ENCODE measurements at regions not wholly inside any gene's neighbourhood (a gene's known extent, or its start where the extent isn't known, plus 50 kb on each side); places are given as distances from the start of the nearest gene placed in this dataset.
"Not testable (repeated sequence)": the region's sequence is repeated elsewhere in the genome, so short reads cannot be mapped to it uniquely, and the experiment has no call there.

DNA sequence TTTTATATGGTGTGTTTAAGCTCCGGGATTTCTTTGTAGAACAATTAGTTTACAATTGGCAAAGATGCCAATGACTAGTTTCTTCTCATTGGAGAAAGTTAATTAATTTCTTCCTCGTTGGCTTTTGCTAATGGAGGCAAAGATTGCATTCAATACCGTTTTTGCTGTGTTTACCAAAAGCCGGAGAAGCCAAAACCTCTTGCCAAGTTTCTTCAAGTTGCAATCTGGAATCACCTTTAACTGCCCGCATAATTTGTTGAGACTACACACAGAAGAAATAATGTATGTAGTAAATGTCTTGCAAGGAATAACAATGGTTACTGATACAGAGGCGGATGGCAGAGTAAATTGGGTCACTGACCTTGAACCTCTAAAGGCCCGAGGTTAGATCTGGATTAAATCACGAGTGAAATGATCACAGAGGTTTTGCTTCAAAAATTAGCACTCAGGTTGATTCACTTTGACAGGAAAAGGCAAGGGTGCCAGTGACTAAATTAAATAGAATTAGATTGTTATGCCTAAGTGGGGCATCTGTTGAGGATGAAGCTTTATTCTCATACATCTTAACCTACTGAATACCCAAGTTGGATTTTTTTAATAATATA lies 732.1 kb upstream of the NR2F2 start:
- DNase-seq = no peak

DNA sequence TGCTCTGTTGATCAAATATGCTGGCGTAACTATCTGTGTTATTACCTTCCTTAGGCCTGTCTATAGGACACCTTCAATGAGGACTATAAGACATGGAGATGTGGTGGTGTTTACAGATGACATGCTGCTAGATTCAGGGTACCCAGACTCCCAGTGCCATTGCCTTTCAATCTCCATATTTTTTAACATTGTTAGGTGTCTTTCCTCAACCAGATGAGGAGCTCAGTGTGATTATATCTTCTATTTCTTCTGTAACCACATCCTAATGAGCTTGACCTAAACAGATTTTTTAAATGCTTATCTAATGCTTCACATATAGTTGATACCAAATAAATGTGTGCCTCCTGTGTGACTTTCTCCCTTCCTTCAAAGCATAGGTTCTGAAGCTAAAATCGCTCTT lies 730.1 kb upstream of the NR2F2 start:
- DNase-seq = no peak

DNA sequence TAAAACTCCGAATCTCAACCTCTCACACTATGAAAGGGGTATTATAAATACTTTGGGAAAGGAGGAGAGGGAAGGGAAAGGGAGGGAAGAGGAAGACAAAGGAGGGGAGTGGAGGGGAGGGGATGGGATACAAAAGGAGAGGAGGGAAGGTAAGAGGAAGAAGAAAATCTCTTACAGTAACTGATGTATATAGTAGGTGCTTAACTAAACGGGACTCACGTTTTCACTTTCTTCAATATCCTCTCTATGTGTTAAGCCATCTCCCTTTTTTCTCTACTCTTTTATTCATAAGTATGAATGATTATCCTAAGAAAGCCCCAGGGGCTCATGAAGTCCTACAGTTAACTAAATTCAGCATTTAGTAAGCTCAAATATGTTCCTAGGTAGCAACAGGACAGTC lies 729.6 kb upstream of the NR2F2 start:
- DNase-seq = no peak

DNA sequence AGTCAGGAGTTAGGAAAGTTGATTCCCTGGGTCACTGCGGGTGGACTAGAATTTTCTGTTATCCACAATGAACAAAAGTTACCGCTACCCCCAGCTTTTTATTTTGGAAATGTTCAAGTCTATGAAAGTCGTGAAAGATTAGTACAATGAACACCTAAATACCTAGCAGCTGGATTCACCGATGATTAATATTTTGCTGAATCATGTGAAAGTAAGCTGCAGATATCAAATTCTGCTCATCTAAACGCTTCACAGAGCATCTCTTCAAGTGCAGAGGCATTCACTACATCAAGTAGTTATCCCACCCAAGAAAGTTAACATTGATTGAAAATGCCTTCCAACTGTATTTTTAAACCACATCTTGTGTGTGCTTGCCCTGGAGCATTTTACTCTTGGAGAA lies 729.0 kb upstream of the NR2F2 start:
- DNase-seq = no peak

DNA sequence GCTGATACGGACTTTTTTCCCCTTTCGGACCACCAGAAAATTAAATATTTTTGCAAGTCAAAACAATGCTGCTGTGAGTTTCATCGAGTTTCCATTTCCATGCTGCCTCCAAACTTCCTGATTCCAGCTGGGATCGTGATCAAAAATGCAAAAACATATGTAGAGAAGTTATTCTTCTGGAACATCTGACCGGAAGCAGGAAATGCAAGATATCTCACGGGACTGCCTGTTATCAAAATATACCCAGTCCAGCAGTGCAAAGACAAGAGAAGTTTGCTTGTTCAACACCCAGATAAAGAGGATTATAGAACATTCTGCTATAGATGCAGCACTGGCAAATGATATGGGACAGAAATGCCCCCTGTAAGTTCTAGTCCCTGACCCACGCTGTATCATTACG lies 726.7 kb upstream of the NR2F2 start:
- peak; percentile 28 for DNase-seq

DNA sequence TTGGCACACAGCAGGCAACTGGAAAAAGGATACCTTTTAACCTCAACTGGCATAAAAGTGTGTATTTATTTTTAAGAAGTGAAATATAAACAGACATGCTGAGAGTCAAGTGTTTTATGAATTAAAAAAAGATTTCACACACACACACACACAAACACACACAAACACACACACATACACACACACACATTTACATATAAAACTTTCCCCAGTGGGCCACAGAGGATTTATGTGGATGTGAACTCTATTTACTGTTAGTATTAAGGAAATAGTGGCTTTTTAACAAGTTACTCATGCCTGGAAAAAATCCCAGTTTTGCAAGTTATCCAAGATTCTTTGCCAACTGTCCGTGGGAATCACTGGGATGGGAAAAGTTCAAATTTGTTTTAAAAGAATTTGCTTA lies 725.9 kb upstream of the NR2F2 start:
- peak; percentile 95 for DNase-seq

DNA sequence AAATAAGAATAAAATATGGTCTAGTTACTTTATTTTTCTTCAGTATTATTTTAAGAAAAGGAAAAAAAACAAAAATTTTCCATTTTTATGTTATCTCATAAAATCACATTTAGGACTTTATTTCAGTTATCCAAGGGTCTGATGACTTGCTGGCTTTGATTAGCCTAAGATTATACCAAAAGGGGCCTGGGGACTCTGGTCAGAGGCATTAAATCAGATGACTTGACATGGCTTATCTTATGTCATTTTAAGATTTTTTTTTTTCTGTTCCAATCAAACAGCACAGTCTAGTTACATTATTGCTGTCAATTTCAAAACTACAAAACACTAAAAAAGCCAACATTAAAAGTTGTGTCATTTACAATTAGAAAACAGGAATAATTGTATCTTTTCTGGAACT lies 725.4 kb upstream of the NR2F2 start:
- DNase-seq = no peak

DNA sequence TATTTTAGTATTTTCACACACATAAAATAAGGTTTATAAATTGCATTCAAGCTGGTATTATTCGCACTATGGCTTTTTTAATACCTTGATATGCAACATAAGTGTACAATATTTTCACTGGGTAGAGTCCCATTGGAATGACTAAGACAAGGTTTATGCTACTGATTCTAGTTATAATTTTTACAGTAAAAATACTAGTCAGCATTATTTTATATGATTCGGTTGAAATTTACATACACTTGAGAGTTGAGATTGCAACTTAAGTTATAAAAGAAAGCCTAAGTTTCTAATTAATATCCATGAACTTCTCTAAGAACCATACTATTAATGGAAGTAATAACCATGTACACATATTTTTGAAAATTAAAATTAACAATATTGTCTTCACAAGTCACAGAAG lies 723.9 kb upstream of the NR2F2 start:
- no peak for DNase-seq

DNA sequence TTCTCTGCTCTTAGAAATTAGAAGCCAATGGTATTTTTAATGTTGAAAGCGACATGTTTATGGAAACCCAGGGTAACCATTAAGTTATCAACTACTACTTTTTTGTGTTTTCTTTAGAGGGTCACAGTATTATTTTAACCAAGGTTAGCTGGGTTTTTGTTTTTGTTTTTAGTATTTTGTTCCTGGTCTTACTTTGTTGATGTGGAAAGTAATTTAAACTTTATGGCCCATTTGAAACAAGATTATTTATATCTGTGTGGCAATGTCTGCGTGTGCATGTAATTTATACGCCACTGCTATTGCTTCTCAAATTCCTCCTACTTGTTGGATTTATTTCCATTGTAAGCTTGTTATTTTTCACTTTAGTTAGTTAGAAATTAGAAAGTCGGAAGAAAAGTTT lies 722.1 kb upstream of the NR2F2 start:
- no peak for DNase-seq

DNA sequence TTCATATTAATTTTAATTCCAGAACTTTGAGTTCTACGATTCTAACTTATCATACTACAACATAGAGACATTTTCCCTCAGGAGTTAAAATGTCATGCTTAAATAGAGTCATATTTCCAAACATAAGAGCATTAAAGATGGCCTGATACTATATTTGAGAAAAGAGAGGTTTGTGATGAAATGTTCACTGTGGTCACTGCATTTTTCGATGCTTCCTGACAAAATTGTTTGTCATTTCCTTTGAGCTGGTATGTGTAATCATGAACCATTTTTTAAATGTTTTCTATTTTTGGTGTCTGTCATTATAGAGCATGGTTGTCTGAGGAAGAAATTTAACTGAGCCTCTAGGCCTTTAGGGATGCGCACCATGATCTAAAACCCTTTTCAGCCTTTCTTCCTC lies 721.4 kb upstream of the NR2F2 start:
- peak; percentile 59 for DNase-seq

DNA sequence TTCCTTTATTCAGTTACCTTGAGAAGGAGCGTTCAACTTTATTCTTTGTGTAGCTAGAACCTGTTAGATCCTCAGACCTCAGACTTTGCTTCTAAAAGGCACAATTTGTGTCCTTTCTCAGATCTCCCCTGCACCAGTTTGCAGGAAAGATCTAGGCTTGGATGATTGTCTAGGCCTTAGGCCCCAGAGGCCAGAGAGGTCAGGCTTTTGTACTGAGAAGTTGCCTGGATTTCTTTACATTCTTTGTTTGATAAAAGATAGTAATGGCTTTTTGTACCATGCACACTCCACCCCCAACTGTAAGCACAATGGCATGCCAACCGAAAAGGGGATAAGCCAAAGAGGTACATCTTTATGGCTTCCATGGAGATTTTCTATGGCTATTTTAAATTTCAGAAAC lies 719.6 kb upstream of the NR2F2 start:
- no peak for DNase-seq

DNA sequence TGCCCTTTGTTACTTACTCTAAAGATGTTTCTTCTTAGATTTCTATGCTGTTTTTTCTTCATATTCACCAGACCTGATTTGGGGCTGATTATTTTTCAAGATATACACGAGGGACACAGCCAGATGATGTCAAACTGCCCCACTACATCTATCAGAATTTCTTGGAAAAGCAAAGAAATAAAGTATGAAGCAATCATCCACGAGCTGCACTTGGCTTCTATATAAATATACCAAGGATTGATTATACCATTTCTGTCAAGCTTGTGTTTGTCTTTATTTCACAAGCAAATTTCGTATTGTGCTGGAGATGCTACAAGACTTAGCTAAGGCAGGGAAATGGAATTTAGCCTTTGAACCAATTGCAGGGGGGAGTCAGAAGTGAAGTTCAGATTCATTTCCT lies 715.1 kb upstream of the NR2F2 start:
- no peak for DNase-seq

DNA sequence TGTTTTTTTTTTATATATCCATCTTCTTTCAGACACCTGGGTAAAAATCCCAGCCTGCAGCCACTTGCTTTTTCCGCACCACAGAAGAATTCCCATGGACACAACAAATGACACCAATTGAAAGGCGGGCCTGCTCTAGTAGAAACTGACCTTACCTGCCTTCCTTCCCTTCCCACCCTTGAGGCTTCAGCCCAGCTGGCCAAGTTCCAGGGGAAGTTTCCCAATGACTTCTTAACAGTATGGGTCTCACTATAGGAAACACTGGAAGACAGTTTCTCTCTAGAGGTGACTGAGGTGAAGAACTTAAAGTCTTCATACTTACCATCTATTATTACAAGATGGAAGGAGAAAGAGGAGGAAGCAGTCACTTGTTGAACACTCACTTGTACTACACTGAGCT lies 714.2 kb upstream of the NR2F2 start:
- DNase-seq = no peak

DNA sequence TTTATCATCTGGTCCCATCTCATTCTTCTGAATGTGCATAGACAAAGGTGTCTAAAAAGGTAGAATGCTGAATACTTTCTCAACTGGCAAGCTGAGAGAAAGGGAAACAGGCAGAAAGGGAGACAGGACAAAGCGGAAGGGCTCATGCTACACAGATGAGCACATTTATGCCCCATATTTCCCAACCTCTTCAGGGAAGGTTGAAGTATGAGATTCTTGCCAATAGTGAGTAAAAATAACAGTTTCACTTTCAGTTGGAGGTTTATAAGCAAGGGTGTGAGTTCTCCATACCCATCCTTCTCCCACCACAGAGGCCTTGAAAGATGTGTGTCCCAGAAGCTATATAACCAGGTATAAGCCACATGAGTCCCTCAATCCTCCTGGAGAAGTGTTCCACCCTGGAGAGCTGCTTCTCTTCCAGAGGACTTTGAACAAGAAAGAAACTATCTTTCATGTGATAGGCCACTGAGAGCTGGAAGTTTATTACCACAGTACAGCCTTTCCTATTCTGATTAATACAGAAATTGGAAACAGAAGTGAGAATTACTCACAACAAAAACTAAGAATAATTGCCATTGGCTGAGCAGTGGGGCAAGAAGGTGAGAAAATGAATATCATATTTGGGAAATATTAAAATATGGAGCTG lies 709.4 kb upstream of the NR2F2 start:
- no peak for DNase-seq

DNA sequence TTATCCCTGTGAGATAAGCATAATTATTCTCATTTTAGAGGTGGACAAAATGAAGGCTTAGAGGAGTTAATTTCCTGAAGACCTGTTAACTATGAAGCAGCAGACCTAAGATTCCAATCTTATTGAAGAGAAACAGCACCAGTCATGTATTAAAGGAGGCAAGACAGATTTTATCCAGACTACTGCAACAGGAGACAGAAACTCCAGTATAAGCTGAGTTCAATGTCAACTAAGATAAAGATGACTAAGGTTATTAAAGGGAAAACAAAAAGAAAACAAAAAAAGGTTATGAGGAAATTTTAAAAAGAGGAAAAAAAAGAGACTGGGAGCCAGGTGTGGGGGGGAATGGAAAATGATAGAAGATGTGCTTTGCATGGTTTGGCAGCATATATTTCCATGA lies 707.7 kb upstream of the NR2F2 start:
- no peak for DNase-seq

DNA sequence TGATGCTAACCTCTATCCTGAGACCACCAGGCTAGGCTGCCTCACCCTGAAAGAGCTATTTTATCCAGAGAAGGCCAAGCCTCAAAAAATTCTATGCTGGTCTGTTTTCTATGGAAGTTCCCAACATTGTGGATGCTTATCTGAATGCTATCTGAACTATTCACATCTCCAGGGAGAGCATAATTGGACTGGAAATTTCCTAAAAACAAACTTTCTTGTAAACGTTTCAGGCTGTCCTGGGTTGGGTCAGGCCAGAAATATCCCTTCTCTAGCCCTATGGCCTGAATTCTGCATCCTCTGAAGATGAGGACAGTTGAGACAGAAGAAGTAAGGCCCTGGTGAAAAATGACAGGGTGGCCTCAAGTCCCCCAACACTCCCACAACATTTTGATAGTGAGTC lies 706.4 kb upstream of the NR2F2 start:
- DNase-seq = no peak

DNA sequence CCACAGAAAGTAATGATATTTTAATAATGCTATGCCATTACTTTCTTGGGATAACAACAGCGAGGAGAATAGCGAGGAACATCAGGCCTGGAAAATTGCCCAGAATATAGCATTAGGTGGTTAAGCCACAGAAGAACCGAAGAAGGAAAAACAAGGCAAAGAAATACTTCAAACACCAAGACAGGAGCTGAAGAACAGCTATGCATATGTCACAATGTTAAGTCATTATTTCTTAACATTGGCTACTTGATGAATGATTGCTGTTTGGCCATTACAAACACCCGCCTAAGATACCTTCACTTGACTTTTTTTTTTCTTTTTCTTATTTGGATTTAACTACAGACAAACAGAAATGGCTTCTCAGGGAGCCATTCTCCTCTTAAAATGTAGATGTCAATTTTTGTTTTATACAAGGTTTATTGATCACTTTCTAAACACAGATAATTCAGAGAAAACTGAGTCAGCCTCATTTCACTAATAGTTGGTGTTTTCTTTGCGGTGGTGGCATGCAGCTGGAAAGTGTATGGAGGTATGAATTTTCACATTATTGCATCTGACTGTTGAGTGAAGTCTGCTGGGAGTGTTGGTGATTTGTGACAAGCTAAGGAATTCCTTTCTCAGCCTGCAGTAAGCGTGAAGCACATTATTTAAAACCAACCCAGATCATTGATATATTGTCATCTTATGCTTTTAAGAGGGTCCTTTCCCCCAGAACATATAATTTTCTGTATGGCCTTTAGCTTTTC lies 705.7 kb upstream of the NR2F2 start:
- no peak for DNase-seq

DNA sequence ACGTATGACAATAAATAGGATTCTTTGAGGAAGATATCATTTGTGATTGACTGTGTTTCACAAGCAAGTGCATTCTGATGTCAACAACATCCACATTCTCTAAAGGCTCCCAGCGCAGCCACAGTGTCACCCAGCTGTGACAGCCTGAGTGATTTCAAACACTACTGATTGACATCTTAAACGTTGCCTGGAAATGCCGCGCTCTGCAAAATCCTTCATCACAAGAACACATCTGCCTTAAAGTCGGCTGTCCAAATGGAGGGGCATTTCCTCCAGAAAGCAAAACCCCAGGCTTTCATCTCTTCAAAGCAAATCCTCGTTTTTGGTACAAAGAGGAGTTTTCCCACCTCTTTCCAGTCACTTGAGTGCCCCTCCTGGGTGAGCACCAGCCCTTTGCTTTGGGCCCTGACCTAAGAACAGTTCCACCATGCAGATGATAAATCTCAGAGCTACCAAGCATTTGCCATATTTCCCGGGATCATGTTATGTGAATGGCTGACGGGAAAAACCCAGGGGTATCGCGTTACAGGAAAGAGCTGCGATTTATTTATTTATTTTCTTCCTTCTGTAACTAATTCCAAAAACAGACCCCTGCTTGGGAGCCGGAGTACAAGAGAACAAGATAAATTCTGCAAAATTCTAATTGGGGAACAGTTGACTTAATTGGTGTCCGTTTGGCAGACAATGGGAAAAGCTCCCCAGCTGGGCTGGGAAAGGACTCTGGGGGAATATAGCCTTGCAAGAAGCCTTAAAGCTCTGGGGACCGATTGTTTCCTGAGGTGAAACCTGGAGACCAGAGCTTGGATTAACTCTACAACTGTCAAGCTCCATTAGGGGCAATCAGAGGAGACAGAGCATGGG lies 703.8 kb upstream of the NR2F2 start:
- DNase-seq = peak; percentile 23

DNA sequence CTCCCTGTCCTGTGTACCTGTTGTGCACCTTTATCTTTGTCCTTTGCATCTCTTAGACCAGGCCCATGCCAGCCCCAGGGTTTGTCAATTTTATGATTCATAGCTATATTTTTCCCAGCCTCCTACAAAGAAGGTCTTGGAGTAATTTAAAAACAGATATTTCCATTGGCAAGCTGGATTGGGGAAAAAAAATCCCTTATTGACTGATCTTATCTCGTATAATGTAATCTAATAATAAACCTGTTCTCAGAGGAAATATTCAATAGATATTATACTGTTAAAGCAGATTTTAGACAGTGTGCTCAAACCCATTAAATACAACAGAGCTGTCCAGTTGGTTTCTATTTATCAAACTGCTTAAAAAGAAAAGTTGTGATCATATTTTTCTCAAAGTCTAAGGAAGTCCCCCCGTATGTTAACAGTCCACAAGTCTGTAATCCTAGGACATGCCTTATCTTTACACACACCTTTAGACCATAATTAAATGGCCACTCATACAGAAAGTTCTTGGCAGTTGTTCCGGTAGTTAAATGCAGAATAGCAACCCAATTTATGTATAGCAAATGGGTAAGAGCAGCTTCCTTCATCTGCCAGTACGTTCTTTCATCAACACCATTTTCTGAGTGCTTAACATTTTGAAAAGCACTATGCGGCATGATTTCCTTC lies 700.9 kb upstream of the NR2F2 start:
- DNase-seq = no peak

DNA sequence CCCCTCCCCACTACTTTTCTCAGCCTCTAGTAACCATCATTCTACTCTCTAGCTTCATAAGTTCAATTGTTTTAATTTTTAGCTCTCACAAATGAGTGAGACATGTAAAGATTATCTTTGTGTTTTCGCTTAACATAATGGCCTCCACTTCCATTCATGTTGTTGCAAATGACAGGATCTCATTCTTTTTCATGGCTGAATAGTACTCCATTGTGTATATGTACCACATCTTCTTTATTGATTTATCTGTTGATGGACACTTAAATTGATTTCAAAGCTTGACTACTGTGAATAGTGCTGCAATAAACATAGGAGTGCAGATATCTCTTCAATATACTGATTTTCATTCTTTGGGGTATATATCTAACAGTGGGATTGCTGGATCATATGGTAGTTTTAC lies 699.8 kb upstream of the NR2F2 start:
- no peak for DNase-seq

DNA sequence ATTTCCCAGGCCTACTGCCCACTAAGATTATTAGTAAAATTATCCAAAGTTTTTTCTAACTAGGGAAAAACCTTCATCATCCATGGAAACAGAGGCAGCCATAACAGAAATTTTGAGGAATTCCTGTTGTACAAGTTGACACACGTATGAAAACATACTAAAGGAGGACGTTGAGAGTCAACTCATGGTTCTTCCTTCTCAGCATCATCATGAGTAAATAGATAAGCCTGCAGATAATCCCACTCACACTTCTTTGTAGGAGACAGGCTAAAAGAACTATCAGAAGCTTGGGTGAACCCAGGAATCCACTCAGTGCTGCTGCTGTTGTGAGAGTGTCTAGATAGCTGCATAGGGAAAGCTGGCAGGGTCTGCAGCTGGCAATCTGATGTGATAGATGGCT lies 694.8 kb upstream of the NR2F2 start:
- no peak for DNase-seq

DNA sequence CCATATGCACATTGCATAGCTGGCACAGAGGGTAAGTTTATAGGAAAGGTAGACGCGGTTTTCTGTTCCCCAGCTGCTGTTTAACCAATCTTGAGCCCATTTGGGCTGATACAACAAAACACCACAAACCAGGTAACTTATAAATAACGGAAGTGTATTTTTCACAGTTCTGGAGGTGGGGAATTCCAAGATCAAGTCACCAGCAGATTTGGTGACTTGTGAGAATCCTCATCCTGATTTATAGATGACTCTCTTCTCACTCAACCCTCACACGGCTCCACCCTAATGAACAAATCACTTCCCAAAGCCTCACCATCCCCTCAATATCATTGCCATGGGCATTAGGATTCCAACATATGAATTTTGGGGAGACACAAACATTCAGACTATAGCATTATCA lies 694.4 kb upstream of the NR2F2 start:
- no peak for DNase-seq

DNA sequence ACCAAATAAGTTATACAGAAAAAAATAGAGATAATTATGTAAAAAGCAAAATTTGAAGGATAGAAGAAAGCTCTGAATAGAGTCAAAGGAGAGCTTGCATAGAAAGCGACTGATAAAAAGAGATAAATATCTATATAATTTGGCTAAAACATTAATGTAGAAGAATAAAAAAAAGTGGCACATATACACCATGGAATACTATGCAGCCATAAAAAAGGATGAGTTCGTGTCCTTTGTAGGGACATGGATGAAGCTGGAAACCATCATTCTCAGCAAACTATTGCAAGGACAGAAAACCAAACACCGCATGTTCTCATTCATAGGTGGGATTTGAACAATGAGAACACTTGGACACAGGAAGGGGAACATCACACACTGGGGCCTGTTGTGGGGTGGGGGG lies 693.3 kb upstream of the NR2F2 start:
- not testable (repeated sequence) for DNase-seq

Data from fibroblast of skin of right quadriceps (primary cell).